ENCODE measurements at regions not wholly inside any gene's neighbourhood (a gene's known extent, or its start where the extent isn't known, plus 50 kb on each side); places are given as distances from the start of the nearest gene placed in this dataset.

GRCh38 chr18:47333926-47334635 is 82.6 kb upstream of the SKOR2 start:
- no peak for DNase-seq (ENCODE audit: low spot score)

- no peak for DNase-seq (ENCODE audit: low spot score)
These were observed 80.2 kb upstream of the SKOR2 start for GRCh38 chr18:47331641-47332040.

DNA sequence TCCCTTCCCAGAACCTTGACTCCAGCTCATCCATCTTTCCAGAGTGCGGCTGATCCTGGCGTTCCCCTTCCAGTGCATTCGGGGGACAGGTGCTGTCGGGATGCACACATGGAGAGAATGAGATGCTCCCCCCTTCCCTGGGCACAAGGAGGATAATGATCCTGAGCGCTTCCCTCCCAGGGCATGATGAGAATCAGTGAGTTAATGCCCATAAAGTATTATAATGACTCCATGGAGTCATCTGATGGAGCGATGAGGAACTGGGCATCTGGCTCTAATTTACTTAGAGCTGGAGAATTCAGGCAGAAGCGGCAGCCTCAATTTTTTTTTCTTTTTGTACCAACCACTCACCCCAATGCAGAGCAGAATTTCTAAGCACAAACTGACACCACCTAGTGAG is 79.6 kb upstream of the SKOR2 start:
- DNase-seq (ENCODE audit: low spot score) = no peak

DNA sequence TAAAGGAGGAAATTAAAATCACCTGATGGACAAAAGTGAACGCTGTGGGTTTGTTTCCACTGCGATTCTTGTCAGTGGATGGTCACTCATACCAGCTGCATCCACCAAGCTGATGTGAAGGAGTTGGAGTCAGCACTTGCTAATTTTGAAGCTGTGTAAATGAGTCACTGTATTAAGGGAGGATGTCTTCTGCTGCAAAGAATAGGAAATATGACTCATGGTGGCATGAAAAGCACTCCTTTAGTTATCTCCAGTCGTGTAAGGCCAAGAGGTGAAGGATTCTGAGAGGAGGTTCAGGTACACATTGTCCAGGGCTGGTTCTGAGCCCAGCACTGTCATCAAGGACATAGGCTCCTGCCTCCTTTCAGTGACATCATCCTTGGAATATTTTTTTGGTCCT is 71.7 kb upstream of the SKOR2 start:
- no peak for DNase-seq (ENCODE audit: low spot score)

DNA sequence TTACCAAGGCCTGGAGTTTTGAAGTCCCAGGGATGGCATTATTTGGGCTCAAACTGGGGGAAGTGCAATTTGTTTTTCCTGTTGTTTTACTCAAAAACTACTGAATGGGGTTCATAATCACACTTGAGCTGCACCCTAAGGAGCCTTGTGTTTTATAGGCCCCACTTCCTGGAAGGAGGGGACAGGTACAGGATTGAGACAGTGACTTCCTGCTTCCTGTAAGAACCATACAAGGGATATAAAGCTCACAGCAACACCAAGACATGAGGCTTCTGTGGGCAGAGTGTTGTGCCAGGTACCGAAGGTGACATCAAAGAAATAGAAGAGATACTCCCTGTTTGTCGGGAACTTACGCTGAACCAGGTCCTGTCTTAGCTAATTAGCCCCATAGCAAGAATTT is 70.4 kb upstream of the SKOR2 start:
- no peak for DNase-seq (ENCODE audit: low spot score)

- DNase-seq (ENCODE audit: low spot score) = no peak
These were observed 66.5 kb upstream of the SKOR2 start for GRCh38 chr18:47317824-47318508.

- no peak for DNase-seq (ENCODE audit: low spot score)
These were observed 65.5 kb upstream of the SKOR2 start for GRCh38 chr18:47316924-47317323.

GRCh38 chr18:47313901-47314300 is 62.4 kb upstream of the SKOR2 start:
- DNase-seq (ENCODE audit: low spot score) = no peak

- no peak for DNase-seq (ENCODE audit: low spot score)
These were observed 60.1 kb upstream of the SKOR2 start for GRCh38 chr18:47311585-47311984.
